Aorta (tissue), 5 donors: ENCODE measurements at regions not wholly inside any gene's neighbourhood (a gene's known extent, or its start where the extent isn't known, plus 50 kb on each side); places are given as distances from the start of the nearest gene placed in this dataset.

Source experiments
- ATAC-seq: fragments of 200-7000 bp; cut with Tn5 transposase; one replicate; pipeline ENCODE4 v1.9.1; 2022; ENCODE audit warnings: moderate library complexity; ENCODE audit not compliant: low FRiP score
- DNase-seq, 2 donors: peaks; one replicate each; pipeline ENCODE4 v3.0.0-alpha.2; 2020
- H3K27ac ChIP-seq, 2 donors: one replicate each; pipeline ENCODE4 v1.5.1; 2013; ENCODE audit warnings: low read length in 2 of 2, mild to moderate bottlenecking in 2 of 2, moderate library complexity in 2 of 2, control low read depth in 1 of 2, inconsistent platforms in 1 of 2, low read depth in 1 of 2
- H3K27me3 ChIP-seq, 2 donors: one replicate each; pipeline ENCODE4 v1.6.1; 2013; ENCODE audit warnings: control low read depth in 1 of 2, low read length in 1 of 2, mild to moderate bottlenecking in 1 of 2, moderate library complexity in 1 of 2; ENCODE audit not compliant: insufficient read depth in 2 of 2, control insufficient read depth in 1 of 2
- H3K36me3 ChIP-seq, 2 donors: one replicate each; pipeline ENCODE4 v1.6.1; 2013; ENCODE audit warnings: control low read depth in 1 of 2, low read length in 1 of 2, mild to moderate bottlenecking in 1 of 2; ENCODE audit not compliant: insufficient read depth in 2 of 2, control insufficient read depth in 1 of 2
- H3K4me1 ChIP-seq, 2 donors: one replicate each; pipeline ENCODE4 v1.6.1; 2013; ENCODE audit warnings: low read length in 2 of 2, control low read depth in 1 of 2, mild to moderate bottlenecking in 1 of 2, moderate library complexity in 1 of 2; ENCODE audit not compliant: insufficient read depth in 2 of 2, control insufficient read depth in 1 of 2
- H3K4me3 ChIP-seq, 2 donors: one replicate each; pipeline ENCODE4 v1.5.1; 2013; ENCODE audit warnings: low read length in 2 of 2, control low read depth in 1 of 2, mild to moderate bottlenecking in 1 of 2
- H3K9me3 ChIP-seq: one replicate; pipeline ENCODE4 v1.6.1; 2013; ENCODE audit warnings: mild to moderate bottlenecking, low read length; ENCODE audit not compliant: control insufficient read depth
- WGBS, 2 donors: extraction: QIAGEN DNeasy Blood & Tissue Kit; methylation state at CpG; one replicate each; pipeline ENCODE4 v1.1.7; 2013; 5-methylcytosine and 5-hydroxymethylcytosine counted together
- intact Hi-C, 2 donors: fragments of 100-400 bp; cut with DNase I; formaldehyde crosslinking; loops; one replicate each; pipeline versions ENCODE4 v1.14.2 to v1.15.0; 2022
- donor health status: healthy with polysubstance abuse.
- donor health status: Bipolar disorder and iron deficiency.
- donor health status: DM: no; HTN: no; CAD: no.
- donor health status: DM: no; HTN: no; CAD: no.
- donor health status: DM: yes; HTN: yes; CAD: no.

DNA sequence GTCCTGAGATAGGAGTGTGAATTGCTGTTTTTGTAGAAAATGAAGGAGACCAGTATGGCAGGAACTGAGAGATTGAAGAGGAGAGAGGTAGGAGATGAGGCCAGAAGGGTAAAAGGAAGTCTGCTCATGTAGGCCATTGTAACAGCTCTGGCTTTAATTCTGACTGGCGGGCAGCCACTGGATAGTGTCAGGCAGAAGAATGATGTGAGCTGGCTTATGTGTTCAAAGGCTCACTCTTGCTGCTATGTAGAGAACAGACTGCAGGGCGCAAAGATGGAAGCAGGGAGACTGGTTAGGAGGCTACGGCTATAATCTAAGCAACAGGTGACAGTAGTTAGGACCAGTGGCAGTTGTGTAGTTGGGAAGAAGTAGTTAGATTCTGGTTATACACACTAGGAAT is 160.2 kb upstream of the FGF13 start:
- H3K27ac ChIP-seq = no peak overlapping the region
- WGBS, 2 donors = 66 to 67% methylated on average over 3 of the region's 3 CpGs
- H3K9me3 ChIP-seq = no peaks in the 10 kb centered on the region
- H3K27me3 ChIP-seq = no peaks in the 10 kb centered on the region
- no peaks in the 10 kb centered on the region for H3K36me3 ChIP-seq
- H3K4me1 ChIP-seq = no peaks in the 10 kb centered on the region
- ATAC-seq (no peak), DNase-seq (no peak)
- intact Hi-C loops = no loop called here
- no peak overlapping the region for H3K4me3 ChIP-seq

DNA sequence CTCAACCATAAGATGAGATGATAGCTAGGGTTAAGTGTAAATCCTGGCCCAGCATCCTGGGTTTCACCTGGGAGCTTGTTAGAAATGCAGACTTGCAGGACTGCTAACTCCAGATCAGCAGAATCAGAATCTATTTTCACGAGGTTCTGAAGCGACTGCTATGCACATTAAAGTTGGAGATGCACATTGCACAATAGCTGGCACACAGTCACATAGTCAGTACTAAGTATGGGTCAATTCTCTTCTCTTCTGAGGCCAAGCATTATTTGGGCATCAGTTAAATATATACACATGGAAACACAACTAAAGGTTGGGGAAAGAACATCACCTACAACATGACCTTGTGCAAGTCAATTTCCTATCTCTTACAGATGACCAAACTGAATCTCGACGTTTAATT is 155.1 kb upstream of the FGF13 start:
- DNase-seq = no peak
- intact Hi-C loops = no loop called here
- H3K27ac ChIP-seq = no peak overlapping the region
- H3K4me3 ChIP-seq = no peak overlapping the region
- ATAC-seq = no peak
- H3K9me3 ChIP-seq = no peaks in the 10 kb centered on the region
- no peaks in the 10 kb centered on the region for H3K36me3 ChIP-seq
- WGBS, 2 donors = 76 to 90% methylated on average over 4 of the region's 4 CpGs
- H3K4me1 ChIP-seq = no peaks in the 10 kb centered on the region
- H3K27me3 ChIP-seq = no peaks in the 10 kb centered on the region

GRCh38 chrX:138865093-138865649 is 153.7 kb upstream of the FGF13 start:
- no peak for ATAC-seq
- WGBS, 2 donors = 71 to 79% methylated on average over 6 of the region's 6 CpGs
- Histone ChIP-seq H3K36me3 (no peaks in the 10 kb centered on the region), H3K27ac (no peak overlapping the region), H3K9me3 (no peaks in the 10 kb centered on the region), H3K4me1 (no peaks in the 10 kb centered on the region), H3K4me3 (no peak overlapping the region), H3K27me3 (no peaks in the 10 kb centered on the region)
- intact Hi-C loops = no loop called here
- DNase-seq = no peak

DNA sequence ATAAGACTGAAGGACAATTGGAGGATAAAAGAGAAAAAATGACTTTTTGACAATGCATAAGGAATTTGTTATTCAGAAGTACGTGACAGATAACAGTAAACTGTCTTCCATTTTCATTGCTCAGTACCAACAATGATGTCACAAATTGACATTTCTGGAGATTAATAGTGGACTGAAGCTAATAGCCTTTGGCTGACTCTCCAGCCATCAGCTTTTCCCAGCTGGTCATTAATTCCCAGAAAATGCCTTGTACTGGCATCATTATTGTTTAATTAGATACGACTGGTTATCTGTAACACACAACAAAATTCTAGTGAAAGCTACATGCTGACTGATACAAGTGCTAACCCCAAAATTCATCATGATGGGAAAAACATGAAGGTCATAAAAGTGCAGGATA is 147.9 kb upstream of the FGF13 start:
- DNase-seq (no peak), ATAC-seq (no peak)
- Histone ChIP-seq H3K27ac (no peak overlapping the region), H3K36me3 (no peaks in the 10 kb centered on the region), H3K9me3 (no peaks in the 10 kb centered on the region), H3K27me3 (no peaks in the 10 kb centered on the region), H3K4me1 (no peaks in the 10 kb centered on the region), H3K4me3 (no peak overlapping the region)
- intact Hi-C loops = no loop called here
- 57 to 73% methylated on average over 2 of the region's 2 CpGs for WGBS, 2 donors

GRCh38 chrX:138858951-138859350 is 147.4 kb upstream of the FGF13 start:
- no peaks in the 10 kb centered on the region for H3K36me3 ChIP-seq
- no peak for DNase-seq
- H3K27me3 ChIP-seq = no peaks in the 10 kb centered on the region
- WGBS, 2 donors = 71 to 74% methylated on average over 4 of the region's 4 CpGs
- no peak overlapping the region for H3K4me3 ChIP-seq
- no peaks in the 10 kb centered on the region for H3K9me3 ChIP-seq
- ATAC-seq = no peak
- H3K27ac ChIP-seq = no peak overlapping the region
- H3K4me1 ChIP-seq = no peaks in the 10 kb centered on the region
- intact Hi-C loops = no loop called here

GRCh38 chrX:138858438-138858837 is 146.9 kb upstream of the FGF13 start:
- Histone ChIP-seq H3K4me1 (no peaks in the 10 kb centered on the region), H3K4me3 (no peak overlapping the region), H3K27ac (no peak overlapping the region), H3K9me3 (no peaks in the 10 kb centered on the region), H3K27me3 (no peaks in the 10 kb centered on the region), H3K36me3 (no peaks in the 10 kb centered on the region)
- intact Hi-C loops = no loop called here
- ATAC-seq (no peak), DNase-seq (no peak)
- 30 to 37% methylated on average over 4 of the region's 4 CpGs for WGBS, 2 donors

DNA sequence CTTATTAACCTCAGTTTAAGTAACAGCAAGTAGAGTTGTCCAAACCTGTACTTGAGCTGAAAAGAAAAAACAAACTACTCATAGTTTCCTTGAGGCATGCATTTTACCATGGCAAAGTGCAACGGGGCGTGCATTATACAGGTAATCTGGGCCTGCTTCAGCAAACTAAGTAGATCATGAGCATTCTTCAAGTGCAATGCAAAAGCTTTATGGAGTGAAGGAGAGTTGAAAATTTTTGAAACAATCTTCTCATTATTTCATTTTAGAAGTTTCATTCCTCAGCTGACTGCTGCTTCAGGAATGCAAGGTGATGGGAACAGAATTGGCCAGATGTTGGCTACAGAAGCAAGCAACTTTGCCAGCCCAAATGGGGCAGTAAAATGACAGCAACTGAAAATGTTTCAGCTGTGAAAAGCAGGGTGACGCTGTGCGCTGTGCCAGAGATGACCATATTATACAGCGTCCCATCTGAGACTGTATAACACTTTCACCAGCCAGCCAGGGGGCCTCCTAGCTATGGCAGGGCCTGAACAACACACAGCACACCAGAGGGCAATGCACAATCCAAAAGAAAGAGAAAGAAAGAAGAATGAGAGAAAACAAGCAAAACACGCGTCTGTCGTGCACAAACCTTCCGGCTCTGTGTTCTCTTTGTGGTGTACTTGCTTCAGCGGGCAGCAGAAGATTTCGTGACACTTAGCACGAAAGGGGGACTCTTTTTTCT is 145.5 kb upstream of the FGF13 start:
- DNase-seq (no peak), ATAC-seq (no peak)
- Histone ChIP-seq H3K4me3 (no peak overlapping the region), H3K36me3 (no peaks in the 10 kb centered on the region), H3K4me1 (no peaks in the 10 kb centered on the region), H3K27ac (no peak overlapping the region), H3K27me3 (no peaks in the 10 kb centered on the region), H3K9me3 (no peaks in the 10 kb centered on the region)
- WGBS, 2 donors = 76 to 81% methylated on average over 12 of the region's 12 CpGs
- intact Hi-C loops = no loop called here

DNA sequence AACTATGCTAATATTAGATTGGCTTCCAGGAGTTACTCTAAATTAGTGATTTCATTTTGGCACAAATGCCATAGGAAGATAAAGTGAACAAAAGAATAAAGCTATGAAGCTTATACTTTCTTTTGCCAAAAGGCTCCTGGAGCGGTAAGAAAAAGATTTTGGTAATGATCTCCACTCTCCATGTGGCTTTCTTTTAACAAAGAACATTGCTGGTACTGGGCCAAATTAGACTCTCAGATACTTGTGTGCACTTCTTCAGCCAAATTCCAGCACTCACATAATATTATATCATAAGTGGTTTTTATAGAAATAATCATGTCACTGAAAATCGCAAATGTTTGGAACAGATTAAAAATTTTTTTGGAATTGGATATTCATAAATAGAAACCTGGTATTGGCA is 142.4 kb upstream of the FGF13 start:
- Histone ChIP-seq H3K36me3 (no peaks in the 10 kb centered on the region), H3K9me3 (no peaks in the 10 kb centered on the region), H3K4me3 (no peak overlapping the region), H3K4me1 (no peaks in the 10 kb centered on the region), H3K27me3 (no peaks in the 10 kb centered on the region), H3K27ac (no peak overlapping the region)
- no peak for ATAC-seq
- intact Hi-C loops = no loop called here
- no peak for DNase-seq
- WGBS, 2 donors = 35 to 70% methylated on average over 2 of the region's 2 CpGs

GRCh38 chrX:138849521-138849920 is 138.0 kb upstream of the FGF13 start:
- ATAC-seq = no peak
- intact Hi-C loops = no loop called here

More at GRCh38 chrX:138849521-138849920, 138.0 kb upstream of the FGF13 start:
- Histone ChIP-seq H3K9me3 (no peaks in the 10 kb centered on the region), H3K27me3 (no peaks in the 10 kb centered on the region), H3K4me3 (no peak overlapping the region), H3K27ac (no peak overlapping the region), H3K36me3 (no peaks in the 10 kb centered on the region), H3K4me1 (no peaks in the 10 kb centered on the region)
- DNase-seq = no peak
- 79 to 88% methylated on average over 2 of the region's 2 CpGs for WGBS, 2 donors
